GM12872 (cell line): ENCODE measurements at regions not wholly inside any gene's neighbourhood (a gene's known extent, or its start where the extent isn't known, plus 50 kb on each side); places are given as distances from the start of the nearest gene placed in this dataset.

ENCODE experiments used
- TF ChIP-seq, protein P1 (sequence below): IDR thresholded peaks from 3 replicates; pipeline ENCODE4 v1.5.1; 2011; ENCODE audit warnings: low read depth, mild to moderate bottlenecking, low read length, moderate library complexity; ENCODE audit not compliant: insufficient read depth

DNA sequence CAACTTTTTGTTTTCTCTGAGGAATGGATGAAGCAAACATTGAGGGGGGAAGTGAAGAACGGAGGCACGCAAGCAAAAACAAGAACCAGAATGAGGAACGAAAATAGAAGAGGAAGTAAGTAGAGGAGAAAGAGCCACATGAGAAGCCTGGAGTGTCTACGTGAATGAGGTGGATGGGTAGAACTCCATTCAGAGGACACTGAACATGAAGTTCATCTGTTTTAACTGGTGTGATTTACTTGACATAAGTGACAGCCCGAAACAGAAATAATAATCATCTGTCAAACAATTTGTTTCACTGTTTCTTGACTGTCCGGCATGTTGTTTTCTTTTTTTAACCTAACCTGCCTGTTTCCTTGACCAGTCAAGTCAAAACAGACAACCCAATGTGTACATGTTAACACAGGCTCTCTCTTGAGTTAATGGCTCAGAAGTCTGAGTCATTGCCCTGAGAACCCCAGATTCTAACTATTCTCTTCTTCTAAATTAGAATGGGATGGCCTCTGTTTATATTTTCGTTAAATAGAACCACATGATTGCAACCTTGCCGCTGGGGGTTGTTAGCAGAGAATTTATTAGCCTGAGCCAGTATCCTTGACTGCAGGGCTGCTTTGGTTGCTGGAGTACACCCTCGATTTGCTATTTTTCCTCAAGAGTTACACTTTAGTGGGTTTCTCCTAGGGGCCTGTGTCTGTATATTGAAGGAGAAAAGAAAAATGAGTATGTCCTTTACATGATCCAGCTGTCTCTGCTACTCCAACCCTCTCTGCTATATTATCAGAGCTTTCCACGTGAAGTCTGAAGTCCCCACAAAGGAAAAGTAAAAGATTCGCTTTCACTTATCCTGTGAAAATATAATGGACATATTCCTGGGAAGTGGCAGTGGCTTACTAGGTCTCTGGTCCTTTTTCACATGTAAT is 151.7 kb downstream of the ZC3H11B start:
- TF ChIP-seq, protein P1, sequence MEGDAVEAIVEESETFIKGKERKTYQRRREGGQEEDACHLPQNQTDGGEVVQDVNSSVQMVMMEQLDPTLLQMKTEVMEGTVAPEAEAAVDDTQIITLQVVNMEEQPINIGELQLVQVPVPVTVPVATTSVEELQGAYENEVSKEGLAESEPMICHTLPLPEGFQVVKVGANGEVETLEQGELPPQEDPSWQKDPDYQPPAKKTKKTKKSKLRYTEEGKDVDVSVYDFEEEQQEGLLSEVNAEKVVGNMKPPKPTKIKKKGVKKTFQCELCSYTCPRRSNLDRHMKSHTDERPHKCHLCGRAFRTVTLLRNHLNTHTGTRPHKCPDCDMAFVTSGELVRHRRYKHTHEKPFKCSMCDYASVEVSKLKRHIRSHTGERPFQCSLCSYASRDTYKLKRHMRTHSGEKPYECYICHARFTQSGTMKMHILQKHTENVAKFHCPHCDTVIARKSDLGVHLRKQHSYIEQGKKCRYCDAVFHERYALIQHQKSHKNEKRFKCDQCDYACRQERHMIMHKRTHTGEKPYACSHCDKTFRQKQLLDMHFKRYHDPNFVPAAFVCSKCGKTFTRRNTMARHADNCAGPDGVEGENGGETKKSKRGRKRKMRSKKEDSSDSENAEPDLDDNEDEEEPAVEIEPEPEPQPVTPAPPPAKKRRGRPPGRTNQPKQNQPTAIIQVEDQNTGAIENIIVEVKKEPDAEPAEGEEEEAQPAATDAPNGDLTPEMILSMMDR: no peak

DNA sequence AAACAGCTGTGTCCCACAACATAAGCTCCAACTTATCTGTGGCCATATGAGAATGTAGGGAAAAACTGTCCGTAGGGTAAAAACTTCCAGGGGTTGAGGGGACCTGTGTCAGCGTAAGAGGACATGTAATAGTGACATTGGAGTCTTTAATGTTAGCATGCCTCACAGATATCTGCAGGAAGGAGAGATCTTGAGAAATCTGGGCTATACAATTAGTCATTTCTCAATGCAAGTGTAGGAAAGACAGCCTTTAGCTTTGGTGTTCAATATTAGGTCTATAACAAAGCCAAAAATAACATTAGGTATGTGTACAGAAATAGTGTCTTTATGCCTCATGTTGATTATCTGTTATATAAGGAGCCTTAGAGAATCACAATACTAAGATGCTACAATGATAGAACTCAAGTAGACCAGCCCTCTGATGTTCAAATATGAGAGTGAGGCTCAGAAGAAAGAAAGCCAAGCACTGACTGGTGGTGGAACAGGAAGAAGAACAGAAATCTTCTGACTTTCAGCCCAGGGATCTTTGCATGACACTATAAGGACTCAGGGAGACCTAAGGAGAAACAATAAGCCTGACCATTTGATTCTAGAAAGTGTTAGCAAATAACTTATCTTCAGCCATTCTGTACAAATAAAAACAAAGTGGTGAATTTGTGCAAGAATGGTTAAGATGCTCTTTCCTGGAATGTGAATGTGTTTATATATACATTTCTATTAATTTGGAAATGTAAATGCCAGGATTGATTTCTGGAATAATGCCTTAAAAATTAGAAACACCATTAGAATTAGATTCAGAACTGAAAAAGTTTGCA is 152.6 kb downstream of the ZC3H11B start:
- TF ChIP-seq, protein P1: no peak

DNA sequence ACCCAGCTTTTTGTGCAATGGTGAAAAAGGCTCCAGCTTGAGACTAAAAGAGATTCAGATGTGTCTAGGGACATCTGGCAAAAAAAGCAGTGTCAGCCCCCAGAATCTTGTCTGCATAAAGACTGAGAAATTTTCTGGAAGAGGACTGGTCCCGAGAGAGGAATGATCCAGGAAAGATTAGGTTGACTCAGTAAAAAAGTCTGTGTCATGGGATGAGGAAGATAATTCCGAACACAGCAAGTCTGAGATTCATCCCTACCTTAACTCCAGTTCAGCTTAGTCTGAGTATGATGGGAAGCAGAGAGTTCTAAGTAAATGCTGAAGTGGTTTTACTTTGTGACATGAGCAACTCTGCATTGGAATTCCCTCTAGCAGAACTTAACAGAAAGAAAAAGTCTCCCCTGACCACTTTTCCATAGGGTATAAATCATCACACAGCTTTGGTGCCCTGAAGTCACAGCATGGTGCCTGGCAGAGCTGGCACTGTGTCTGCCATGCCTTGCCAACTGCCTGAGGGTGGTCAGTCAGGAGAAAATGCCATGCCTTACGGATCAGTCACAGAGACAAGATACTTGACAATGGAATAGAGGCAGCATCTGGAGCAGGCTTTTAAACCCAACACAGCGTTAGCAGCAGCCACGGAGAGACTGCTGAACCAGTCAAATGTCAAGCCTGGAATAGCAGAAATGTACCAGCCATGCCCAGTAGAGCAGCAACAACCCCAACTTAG is 153.4 kb downstream of the ZC3H11B start:
- TF ChIP-seq, protein P1: no peak

DNA sequence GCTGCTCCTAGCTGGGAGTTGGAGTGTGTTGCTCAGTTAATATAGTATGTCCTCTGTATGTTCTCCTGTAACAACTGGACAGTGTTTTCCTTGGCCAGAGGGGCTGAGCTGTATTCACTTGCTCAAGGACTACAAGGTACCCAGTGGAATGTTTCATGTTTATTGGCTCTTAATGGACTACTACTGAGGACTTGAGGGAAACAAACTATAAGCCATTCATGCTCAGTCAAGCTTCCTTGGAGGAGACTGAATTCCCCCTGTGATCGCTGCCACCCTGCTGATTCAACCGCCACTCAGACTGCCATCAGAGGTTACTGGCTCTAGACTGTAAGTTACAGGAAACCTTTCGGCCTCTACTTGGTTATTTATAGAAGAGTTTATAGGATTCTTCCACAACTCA is 166.6 kb downstream of the ZC3H11B start:
- TF ChIP-seq, protein P1: no peak

DNA sequence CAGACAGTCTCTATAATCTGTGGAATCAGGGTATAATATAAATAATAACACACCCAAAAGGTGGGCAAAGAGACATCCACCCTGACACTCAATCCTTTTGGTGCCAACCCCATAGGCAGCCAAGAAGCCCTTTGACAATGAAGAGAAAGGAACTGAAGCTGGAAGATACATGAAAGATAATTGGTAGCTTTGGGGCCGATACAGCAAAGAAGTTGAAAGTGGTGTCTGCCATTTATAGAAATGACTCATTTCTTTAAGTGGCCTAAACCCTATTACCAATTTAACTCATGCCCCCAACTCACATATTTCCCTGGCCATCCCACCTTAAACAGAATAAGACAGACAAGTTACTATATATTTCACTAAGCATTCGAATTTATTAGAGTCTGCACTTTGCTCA is 167.0 kb downstream of the ZC3H11B start:
- TF ChIP-seq, protein P1: no peak

DNA sequence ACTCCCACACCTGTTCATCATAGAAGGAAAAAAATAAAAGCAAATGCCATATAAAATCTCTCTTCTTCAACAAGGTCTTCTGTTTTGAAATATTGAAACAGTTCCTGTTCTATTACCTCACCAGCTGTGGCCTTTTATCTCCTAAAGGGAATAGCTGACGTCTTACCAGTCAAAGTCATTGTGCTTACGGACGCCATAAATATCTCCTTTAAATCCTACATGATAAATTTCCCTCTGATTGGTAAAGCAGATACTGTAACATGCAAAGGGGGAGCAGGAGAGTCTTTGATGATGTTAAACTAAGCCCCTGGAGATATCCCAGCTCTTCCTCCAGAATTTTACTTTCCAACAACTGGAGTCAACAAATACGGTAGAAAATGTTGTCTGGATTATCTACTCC is 168.4 kb downstream of the ZC3H11B start:
- TF ChIP-seq, protein P1: no peak

DNA sequence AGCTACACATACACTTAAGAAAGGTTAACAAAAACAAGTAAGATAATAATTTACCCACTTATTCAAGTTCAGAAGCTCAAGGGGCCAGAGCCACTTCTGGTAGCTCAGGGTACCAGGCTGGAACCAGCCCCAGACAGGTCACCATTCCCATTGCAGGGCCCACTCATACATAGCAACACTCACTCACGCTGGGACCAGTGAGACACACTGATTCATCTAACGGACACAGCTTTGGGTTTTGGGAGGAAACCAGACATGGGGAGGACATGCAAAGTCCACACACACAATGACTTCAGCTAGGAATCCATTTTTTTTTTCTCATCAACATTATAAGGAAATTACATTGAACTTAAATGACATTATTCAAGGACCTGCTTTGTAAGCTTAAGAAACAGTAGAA is 169.1 kb downstream of the ZC3H11B start:
- TF ChIP-seq, protein P1: no peak
